ENCODE measurements at regions not wholly inside any gene's neighbourhood (a gene's known extent, or its start where the extent isn't known, plus 50 kb on each side); places are given as distances from the start of the nearest gene placed in this dataset.

DNA sequence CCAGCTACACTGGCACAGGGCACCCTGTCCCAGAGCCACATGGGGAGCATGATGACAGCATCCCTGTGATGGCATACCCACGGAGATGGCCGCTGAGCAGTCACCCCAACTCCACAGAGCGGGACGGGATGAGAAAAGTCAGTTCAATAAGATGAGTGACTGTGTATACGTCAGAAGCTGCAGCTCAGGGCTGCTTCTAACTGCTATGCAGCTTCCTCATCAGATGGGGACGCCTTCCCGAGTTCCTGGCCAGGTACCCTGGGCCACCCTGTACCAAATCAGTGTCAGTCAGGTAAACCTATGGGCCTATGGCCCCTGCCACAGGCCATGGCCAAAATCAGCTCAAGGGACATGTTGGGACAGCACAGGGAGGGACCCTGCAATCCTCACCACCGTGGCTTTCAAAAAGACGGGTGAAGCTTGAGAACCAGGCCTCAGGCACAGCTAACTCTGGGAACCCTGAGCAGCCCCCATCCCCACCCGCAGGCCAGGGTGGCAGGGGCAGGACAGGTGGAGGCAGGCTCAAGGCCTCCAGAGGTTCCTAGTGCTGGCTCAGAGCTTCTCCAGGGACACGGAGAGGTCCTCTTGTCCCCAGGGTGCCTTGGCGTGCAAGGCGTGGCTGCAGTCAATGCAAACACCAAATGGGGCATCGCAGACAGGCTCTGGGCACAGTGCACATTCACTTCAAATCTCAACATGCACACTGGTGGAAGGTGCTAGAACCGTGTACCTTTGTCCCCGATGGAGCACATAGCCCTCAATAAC is 122.4 kb downstream of the TUBA3C start:
- TF ChIP-seq, protein P1, sequence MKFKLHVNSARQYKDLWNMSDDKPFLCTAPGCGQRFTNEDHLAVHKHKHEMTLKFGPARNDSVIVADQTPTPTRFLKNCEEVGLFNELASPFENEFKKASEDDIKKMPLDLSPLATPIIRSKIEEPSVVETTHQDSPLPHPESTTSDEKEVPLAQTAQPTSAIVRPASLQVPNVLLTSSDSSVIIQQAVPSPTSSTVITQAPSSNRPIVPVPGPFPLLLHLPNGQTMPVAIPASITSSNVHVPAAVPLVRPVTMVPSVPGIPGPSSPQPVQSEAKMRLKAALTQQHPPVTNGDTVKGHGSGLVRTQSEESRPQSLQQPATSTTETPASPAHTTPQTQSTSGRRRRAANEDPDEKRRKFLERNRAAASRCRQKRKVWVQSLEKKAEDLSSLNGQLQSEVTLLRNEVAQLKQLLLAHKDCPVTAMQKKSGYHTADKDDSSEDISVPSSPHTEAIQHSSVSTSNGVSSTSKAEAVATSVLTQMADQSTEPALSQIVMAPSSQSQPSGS (tag by site-specific recombination; IDR thresholded peaks at IDR 0.05; ENCODE audit: low read depth), result no peak
- TF ChIP-seq, protein P2, sequence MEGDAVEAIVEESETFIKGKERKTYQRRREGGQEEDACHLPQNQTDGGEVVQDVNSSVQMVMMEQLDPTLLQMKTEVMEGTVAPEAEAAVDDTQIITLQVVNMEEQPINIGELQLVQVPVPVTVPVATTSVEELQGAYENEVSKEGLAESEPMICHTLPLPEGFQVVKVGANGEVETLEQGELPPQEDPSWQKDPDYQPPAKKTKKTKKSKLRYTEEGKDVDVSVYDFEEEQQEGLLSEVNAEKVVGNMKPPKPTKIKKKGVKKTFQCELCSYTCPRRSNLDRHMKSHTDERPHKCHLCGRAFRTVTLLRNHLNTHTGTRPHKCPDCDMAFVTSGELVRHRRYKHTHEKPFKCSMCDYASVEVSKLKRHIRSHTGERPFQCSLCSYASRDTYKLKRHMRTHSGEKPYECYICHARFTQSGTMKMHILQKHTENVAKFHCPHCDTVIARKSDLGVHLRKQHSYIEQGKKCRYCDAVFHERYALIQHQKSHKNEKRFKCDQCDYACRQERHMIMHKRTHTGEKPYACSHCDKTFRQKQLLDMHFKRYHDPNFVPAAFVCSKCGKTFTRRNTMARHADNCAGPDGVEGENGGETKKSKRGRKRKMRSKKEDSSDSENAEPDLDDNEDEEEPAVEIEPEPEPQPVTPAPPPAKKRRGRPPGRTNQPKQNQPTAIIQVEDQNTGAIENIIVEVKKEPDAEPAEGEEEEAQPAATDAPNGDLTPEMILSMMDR (tag by site-specific recombination; IDR thresholded peaks at IDR 0.05), result no peak

Data from HEK293 (cell line).